ENCODE measurements at regions not wholly inside any gene's neighbourhood (a gene's known extent, or its start where the extent isn't known, plus 50 kb on each side); places are given as distances from the start of the nearest gene placed in this dataset.
A peak's percentile ranks its signal among the peaks of the same experiment; 100 is the strongest.
"Not testable (repeated sequence)": the region's sequence is repeated elsewhere in the genome, so short reads cannot be mapped to it uniquely, and the experiment has no call there.

DNA sequence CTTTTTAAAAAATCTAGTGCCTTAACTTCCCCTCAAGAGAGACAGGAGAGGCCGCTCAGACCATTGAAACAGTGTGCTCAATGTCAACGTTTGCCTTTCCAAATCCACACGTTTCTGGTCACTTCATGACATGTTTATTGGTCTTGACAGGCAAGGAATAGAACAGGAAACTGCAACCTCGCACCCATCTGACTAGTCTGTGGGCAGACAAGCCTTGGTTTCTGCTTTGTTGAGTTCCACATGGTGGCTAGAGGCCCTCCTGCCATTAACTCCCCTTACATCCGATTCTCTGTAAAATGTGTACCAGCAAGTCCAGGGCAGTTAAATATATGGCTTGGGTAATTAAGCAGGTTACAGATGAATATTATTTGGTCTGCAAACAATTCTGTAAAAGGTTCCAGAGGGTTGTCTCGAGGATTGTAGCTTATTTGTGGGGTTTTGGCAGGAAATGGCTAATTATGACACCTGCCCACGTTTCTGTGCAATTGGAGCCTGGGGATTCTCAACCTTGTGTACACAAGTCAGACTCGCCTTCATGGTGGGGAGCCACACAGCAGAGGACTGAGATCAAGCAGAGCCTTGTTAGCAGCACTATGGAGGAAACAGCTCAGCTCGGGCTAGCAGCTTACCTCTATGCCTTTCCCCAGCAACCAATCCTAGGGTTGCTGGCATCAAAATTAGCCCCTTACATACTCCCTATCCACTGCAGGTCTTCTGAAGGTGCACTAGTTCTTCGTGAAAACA is 317.5 kb upstream of the IGF1R start:
- DNase-seq: peak; percentile 99

DNA sequence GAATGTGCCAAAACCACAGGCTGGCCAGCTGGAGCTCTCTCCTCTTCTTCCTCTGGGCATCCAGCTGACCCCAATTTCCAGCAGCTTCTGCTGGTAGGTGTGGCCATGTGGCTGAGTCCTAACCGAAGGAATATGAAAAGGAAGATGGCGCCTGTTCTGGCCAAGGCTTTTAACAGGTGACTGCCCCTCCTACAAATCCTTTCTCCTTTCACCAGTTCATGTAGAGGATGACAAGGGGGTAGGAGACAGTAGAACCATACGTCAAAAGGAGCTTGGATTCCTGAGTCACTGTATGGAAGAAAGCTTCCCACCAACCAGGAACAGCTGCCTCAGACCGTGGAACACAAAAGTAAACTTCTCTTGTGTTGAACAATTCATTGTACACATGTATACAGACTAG is 316.7 kb upstream of the IGF1R start:
- DNase-seq: no peak

DNA sequence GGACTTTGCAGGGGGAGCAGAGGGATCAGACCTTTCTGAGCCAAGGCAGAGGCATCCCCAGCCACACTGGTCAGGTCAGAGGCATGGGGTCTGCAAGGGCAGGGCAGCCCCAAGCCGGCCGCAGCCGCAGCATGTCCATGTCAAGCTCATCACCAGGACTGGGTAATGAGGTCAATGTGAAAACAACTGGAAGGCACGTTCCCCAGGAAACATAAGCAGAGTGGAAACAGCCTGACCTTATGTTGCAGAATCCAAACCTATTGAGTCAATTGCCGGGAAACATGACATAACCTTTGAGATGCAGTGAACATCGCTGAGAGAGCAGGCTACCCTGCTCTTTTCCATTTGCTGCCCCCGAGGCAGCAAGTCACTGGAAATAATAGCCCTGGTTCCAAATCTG is 315.1 kb upstream of the IGF1R start:
- DNase-seq: no peak

DNA sequence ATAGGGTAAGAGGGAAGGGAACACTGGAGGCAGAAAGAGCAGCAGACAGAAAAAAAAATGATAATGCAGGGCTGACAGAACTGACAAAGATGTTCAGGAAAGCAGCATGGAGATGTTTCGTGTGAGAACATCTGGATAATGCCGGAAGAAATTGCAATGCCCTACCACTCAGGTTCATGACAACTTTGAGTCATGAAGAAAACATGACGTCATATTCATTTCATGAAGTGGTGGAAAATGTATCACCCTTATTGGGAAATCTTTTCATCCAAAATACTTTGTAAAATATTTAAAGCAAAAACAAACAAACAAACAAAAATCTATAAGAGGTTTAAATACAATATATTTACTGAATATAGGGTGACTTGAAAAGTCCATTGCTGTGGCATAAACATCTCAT is 305.4 kb upstream of the IGF1R start:
- no peak for DNase-seq

DNA sequence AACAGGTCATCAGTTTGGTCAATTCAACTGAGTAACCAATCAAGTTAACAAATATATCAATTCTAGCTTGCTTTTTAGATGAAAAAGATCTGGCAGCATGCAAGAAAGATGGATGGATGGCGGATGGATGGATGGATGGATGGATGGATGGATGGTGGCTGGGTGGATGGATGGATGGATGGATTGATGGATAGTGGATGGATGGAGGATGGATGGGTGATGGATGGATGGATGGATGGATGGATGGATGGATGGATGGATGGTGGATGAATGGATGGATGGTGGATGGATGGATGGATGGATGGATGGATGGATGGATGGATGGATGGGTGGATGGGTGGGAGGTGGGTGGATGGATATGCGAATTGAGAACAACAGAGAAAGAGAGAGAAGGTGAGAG is 303.7 kb upstream of the IGF1R start:
- no peak for DNase-seq

DNA sequence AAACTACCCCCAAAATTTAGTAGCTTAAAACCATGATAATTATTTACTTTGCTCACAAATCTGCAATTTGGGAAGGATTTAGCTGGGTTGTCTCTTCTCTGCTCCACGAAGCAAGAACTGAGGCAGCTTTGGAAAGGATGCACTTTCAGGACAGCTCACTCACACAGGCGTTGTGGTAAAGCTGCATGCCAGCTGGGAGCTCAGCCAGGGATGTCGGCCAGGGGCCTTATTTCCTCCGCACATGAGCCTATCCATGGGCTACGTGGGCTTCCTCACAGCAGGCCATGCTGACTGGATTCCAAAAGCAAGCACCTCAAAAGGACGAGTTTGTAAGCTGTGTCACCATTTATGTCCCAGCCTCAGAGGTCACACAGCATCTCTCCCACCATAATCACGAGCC is 301.3 kb upstream of the IGF1R start:
- DNase-seq: no peak

DNA sequence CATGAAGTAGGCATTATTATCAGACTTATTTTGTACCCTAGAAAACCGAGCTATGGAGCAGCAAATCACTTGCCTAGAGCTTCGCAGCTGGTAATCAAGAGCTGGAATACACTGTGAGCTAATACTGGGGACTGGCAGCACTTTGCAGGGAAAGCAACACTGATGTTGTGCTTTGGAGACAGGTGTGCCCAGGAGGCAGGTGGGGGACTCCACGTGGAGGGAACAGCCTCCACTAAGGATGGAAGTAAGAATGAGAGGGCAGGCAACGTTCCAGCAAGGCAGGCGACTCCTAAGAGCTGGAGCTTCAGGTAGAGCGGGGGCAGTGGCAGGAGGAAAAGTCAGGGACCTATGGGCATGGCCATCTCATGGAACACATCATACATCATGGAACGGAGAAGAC is 300.5 kb upstream of the IGF1R start:
- no peak for DNase-seq

DNA sequence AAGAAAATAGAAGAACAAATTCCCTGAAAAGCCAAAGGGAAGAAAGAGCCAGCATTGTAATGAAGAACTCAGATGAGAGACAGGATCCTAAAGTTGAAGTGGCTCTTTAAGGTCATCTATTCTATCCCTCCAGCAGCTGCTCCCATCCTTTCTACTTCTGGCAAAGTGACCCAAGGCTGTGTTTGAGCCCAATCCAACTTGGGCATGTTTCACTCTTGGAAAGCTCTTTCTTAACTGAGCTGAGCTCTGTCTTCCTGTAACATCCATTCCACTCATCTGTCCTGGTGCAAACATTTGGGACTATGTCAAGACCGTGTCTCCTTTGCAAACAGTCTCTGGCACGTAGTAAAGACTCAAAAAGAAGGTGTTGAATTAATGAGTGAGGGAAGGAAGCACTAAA is 298.1 kb upstream of the IGF1R start:
- no peak for DNase-seq

DNA sequence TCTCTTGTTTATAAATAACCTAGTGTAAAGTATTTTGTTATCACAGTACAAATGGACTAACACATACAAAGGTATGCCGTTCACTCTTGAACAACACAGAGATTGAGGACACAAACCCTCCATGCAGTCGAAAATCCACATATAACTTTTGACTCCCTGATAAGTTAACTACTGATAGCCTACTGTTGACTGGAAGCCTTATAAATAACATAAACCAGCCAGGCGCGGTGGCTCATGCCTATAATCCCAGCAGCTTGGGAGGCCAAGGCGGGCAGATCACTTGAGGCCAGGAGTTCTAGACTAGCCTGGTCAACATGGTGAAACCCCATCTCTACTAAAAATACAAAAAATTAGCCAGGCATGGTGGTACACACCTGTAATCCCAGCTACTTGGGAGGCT is 290.1 kb upstream of the IGF1R start:
- DNase-seq: not testable (repeated sequence)

DNA sequence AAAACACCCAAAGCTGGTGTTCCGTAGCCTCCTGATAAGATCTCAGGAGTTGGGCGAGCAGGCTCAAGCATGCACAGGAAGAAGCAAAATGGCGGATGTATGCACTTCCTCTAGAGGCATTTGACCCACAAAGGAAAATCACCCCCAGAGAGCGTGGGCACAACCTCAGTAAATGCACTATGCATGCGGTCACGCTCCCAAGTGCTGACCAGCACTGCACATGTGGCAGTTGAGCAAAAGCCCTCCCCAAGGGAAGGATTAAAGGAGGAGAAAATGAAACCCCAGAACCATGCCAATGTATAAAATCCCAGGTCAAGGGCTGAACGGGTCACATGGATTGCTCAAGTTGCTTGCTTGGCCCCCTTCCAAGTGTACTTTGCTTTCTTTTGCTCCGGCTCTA is 289.4 kb upstream of the IGF1R start:
- no peak for DNase-seq

DNA sequence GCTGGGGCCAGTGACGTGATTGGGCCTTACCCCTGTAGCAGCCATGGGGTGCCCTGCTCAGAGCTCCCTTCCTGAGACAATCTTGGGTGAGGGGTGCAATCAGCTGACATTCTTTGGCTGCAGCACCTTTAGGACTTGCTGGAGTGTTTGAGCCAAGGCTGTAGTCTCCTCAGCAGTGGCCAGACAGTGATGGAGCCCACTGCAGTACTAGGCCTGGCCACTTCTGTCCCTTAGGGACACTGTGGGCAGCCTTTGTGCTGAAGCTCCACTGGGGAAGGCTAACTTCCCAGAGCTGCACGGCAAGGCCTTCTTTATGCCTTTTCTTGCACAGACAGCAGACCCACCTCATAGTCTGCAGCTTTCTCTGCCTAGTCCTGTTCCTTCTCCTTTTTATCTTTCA is 284.9 kb upstream of the IGF1R start:
- no peak for DNase-seq

DNA sequence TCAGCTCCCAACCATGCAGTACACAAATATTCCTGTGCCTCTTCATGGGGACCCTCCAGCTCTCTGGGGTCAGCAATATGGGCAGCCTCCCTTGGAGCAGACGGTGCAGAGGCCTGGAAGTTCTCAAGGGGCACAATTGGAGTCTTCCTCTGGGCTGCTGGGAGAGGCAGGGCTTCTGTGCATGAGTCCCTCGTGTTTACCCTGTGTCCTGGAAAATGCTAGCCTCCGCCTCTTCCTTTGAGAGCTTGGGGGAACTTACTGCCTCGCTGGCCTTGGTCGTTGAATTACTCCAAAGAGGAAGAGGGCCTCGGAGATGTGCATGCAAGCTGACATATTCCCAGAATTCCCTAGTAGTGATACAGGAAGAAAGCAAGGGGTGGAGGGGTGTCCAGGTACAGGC is 284.4 kb upstream of the IGF1R start:
- DNase-seq: no peak

DNA sequence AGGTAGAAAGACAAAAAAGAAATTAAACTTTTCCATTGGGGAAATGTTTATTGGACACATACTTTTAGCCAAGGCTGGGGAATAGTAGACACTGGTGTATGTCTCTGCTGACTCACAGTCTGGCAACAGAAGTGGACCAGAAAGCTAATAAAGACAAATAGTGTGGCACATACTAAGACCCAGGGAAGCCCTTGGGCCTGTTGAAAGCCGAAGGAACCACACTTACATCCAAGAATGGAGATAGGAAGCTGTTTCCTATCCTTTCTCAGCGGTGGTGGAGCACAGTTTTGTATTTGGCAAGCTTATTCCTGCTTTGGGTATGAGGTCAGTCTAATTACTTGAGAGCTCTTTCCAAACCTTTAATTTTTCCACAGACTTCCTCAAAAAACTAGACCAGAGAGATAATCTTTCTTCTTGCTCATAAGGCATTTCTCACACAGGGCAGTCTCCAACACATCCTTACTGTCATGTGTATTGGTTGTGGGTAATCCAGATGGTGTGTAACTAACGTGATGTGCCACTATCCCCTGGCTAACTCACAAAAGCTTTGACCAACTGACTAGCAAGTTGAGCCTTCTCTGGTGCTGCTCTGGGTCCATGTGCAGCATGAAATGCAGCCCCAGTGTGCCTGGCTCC is 279.1 kb upstream of the IGF1R start:
- DNase-seq: no peak

DNA sequence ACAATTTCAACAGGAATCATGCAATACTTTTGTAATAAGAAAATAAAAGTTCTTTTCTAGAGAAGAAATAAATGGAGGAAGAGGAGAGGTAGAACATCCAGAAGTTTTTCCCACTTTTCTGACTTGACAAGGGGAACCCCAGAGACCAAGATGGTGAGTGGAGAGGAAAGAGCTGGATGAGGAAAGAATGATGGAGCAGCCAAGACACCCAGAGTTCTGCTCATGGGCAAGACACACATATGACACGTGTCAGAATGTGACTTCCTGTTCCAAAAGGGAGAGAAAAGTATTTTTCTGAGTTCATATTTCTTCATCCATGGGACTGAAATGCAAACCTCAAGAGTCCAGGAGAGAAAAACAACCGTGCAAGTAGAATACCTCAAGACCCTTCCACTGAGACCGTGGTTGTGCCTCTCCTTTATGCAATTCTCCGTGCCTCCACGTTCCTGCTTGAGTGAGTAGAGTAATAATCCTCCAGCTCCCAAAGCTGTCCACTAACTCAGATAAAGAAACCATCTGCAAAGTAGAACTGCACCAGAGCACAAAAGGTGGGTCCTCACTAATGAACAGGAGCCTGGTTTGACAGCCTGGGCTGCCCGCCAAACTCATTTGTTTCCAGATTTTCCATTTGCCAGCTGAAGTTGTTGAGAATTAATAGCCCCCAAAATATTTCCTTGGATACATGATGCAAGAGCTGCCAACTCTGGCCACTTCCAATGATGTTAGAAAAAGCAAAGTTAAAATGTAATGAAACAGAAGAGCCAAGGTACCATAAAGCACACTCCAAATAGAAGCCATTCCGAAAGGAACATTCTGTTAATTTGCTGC is 272.6 kb upstream of the IGF1R start:
- no peak for DNase-seq

DNA sequence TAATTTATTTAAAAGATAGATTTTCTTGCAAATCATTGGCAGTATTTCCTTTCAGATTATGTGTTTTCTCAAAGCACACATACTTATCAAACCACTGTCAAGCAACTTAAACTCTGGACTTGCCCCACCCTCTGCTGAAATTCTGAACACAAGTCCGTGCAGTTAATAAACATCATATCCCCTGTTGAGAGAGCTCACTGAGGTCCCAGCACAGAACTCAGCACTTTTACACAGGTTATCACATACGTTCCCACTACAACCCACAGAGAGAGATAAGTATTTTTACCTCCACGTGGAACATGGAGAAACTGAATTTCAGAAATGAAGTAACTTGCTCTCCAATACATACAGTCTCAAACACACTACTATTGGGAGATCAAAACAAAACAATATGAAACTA is 267.6 kb upstream of the IGF1R start:
- DNase-seq: no peak

DNA sequence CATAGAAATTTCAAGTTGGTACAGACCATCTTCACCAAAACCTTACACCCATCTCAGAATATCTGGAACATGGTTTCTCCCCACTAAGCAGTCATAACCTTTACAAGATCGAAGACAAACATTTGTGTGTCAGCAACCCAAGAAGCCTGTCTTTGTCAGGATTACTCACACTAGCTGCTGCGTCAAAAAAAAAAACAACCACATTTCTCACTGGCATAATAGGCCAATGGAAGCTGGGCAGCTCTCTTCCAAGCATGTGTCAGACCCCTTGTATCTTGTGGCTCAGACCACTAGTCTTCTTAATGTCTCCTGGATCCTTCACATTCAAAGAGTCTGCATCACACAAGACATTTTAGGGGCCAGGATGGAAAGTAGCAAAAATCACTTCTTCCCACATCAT is 266.9 kb upstream of the IGF1R start:
- no peak for DNase-seq

DNA sequence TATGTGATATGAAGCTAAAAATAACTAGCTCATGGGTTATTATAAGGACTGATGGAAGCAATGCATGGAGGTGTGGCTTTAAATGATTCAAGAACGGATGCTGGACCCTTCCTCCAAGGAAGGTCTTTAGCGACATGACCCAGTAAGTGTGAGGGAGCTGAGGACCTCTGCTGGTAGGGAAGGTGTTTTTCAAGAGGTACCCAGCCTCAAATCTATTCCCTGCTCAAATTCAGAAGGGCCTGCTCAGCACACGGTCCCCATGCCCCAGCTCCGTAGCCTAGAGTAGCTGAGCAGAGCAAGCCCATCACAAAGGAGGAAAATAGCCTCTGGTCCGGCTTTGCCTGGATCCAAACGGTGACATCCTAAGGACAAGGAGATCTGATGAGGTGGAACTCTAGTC is 266.2 kb upstream of the IGF1R start:
- no peak for DNase-seq

DNA sequence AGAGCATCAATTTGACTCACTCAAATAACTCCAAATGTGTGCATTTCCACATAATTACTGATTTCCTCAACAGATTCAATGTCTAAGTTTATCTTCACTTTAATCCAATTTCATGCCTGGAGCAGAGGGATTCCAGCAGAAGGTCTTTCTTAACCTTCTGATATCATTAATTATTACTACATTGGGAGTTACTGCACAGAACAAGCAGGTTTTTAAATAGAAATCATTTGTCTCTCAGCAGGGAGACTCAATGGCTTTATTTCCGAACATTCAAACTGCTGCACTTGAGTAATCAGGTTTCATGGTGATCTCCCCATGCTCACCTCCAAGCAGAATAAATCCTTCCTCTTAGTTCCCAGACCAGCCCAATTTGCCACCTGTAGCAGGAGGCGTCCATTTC is 264.8 kb upstream of the IGF1R start:
- no peak for DNase-seq

DNA sequence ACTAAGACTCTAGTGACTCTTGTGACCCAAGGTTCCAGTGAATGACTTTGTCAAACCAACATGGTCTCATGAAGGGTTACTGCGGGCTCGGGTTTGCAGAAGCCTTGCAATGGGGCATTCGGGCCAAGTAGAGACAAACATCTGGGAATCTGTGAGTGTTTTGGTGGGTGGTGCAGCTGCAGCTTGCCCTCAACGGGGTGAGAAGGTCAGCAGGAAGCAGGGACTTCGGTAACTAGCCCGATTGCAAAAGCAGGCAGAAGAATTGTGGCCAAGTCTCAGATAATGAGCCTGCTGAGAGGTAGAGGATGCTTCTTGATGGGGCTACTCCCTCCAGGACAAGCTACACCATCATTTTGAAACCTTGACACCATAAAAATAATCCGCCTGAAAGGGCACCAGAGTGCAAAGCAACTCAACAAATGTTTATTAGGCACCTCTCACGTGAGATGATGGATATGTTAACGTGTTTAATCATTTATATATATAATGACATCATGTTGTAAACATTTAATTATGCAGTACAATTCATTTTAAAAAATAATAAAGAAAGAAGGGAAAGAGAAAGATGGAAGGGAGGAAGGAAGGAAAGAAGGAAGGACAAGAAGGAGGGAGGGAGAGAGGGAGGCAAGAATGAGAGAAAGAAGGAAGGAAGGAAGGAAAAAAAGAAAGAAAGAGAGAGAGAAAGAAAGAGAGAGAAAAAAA is 263.9 kb upstream of the IGF1R start:
- no peak for DNase-seq

DNA sequence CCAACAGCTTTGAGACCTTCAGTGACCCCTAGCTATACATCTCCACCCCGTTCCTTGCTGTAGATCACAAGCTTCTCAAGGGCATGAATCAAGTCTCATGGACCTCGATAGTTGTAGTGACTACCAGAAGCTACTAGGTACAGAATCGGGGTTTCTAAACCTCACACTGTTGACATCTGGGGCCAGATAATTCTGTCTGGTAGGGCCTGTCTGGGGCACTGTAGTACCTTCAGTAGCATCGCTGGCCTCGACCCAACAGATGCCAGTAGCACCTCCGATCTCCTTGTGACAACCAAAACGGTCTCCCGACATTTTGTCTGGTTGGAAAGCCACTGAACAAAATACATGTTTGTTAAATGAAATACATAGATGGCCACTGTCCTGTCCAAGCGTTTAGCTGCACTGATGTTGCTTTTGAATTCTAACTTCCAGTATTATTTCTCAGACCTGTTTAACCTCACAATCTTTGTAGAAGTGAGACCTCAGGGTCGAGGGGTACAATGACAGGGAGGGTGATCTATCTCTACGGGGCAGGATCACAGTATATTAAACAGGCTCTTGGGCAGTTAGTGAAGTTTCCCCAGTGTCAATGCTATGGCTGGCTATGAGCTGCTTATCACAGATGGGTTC is 262.5 kb upstream of the IGF1R start:
- DNase-seq: no peak

DNA sequence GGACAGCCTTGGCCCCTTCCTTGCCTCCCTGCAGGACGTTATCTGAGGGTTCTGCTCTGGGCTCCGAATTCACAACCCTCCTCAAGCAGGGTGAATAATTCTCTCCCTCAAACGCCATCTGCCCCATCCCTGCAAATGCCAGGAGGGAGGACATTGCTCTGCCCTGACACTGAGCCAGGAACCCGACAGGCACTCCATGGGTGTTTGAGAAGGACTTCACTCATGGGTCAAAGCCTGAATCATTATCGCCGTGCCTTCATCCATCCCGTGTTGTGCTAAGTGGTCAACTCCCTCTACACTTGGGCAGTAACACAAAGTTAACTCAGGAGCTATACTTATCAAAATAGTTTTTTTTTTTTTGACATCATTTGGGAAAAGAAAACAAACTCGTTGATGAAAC is 261.8 kb upstream of the IGF1R start:
- DNase-seq: no peak

DNA sequence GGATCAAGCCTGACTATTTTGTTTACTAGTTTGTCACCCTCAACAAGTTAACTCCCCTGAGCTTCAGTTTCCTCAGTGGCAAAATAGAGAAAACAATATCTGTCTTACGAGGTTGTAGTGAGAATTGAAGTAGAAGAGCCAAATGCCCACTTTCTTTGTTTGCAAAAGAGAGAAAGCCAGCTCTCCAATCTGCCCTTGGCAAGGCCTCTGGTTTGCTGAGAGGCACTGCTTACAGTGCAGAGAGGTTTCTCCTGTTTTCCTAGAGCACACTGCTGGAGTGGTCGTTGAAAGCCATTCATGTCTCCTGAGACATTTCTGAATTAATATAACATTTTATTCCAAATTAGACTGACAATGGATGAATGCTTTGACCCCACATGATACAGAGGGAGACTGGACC is 260.5 kb upstream of the IGF1R start:
- DNase-seq: no peak

DNA sequence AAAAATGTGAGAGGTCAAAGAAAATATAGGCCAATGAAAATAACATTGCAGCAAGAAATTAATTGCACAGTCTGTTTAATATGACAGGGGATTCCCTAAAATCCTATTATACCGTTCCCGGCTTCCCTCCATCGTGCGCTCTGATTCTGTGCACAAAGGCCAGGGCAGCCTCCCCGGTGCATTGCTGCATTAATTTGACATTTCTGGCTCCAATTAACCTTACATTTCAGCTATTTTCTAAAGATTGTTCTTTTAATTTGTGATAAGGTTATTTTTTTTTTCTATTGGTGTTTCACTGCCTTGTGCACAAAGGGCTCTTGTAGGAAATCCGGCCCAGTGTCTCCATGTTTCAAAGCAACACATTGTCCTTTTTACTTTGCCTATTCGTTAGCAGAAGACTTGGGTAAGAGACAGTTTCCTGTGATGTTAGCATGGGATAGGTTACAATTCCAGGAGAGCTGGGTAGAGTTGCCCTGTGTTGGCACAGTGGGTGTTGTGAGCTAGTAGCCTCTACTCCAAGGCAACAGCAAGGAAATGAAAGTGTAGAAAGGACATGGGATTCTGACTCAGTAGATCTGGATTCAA is 257.3 kb upstream of the IGF1R start:
- DNase-seq: no peak

All from NCI-H1417 treated with DMSO at 0.1 percent for 48 hours (cell line).